Liver (tissue), 8 donors: ENCODE measurements at regions not wholly inside any gene's neighbourhood (a gene's known extent, or its start where the extent isn't known, plus 50 kb on each side); places are given as distances from the start of the nearest gene placed in this dataset.

Source experiments
- DNase-seq: peaks from one replicate; pipeline ENCODE4 v3.0.0-alpha.2; 2017; ENCODE audit warnings: low spot score
- H3K27ac ChIP-seq, 2 donors: one replicate each; pipeline ENCODE4 v1.7.0; 2013; ENCODE audit warnings: inconsistent platforms in 2 of 2, low read length in 2 of 2, control low read depth in 1 of 2, low read depth in 1 of 2, mild to moderate bottlenecking in 1 of 2
- H3K27me3 ChIP-seq, 4 donors: one replicate each; pipeline versions ENCODE4 v1.6.1 to v1.7.0; 2013; ENCODE audit warnings: low read length in 3 of 4, inconsistent platforms in 1 of 4, mild to moderate bottlenecking in 1 of 4, moderate library complexity in 1 of 4; ENCODE audit not compliant: control insufficient read depth in 4 of 4, insufficient read depth in 4 of 4
- H3K36me3 ChIP-seq, 4 donors: one replicate each; pipeline versions ENCODE4 v1.6.1 to v1.7.0; 2013; ENCODE audit warnings: low read length in 3 of 4, mild to moderate bottlenecking in 3 of 4, low read depth in 1 of 4, moderate library complexity in 1 of 4; ENCODE audit not compliant: control insufficient read depth in 4 of 4, insufficient read depth in 3 of 4
- H3K4me1 ChIP-seq, 4 donors: one replicate each; pipeline versions ENCODE4 v1.6.1 to v1.7.0; 2013; ENCODE audit warnings: low read length in 3 of 4, mild to moderate bottlenecking in 3 of 4, moderate library complexity in 1 of 4; ENCODE audit not compliant: control insufficient read depth in 4 of 4, insufficient read depth in 4 of 4
- H3K4me3 ChIP-seq, 3 donors: one replicate each; pipeline versions ENCODE4 v1.6.1 to v1.7.0; 2013; ENCODE audit warnings: low read length in 3 of 3, control low read depth in 1 of 3, low read depth in 1 of 3, mild to moderate bottlenecking in 1 of 3
- H3K9ac ChIP-seq, 2 donors: one replicate each; pipeline ENCODE4 v1.7.0; 2013; ENCODE audit warnings: low read length in 2 of 2, mild to moderate bottlenecking in 2 of 2, moderate library complexity in 2 of 2, control low read depth in 1 of 2, low read depth in 1 of 2
- H3K9me3 ChIP-seq, 4 donors: one replicate each; pipeline versions ENCODE4 v1.6.1 to v1.7.0; 2013; ENCODE audit warnings: low read length in 3 of 4; ENCODE audit not compliant: control insufficient read depth in 4 of 4
- EGR1 ChIP-seq, 2 donors: IDR thresholded peaks; 2 replicates each; pipeline ENCODE4 v1.6.1; 2016 to 2018; ENCODE audit warnings: antibody characterized with exemption in 2 of 2, low read depth in 2 of 2
- FOXA1 ChIP-seq: IDR thresholded peaks from 2 replicates; pipeline ENCODE4 v1.6.1; 2016; ENCODE audit warnings: antibody characterized with exemption
- FOXA2 ChIP-seq: IDR thresholded peaks from 2 replicates; pipeline ENCODE4 v1.6.1; 2016; ENCODE audit warnings: antibody characterized with exemption
- GABPA ChIP-seq, 2 donors: IDR thresholded peaks in 1 of 2; conservative IDR thresholded peaks in 1 of 2; 2 replicates each; pipeline ENCODE4 v1.6.1; 2016; ENCODE audit warnings: antibody characterized with exemption in 2 of 2, mild to moderate bottlenecking in 1 of 2, moderate library complexity in 1 of 2
- HNF4A ChIP-seq, 2 donors: conservative IDR thresholded peaks; 2 replicates each; pipeline ENCODE4 v1.6.1; 2016; ENCODE audit warnings: antibody characterized with exemption in 2 of 2, mild to moderate bottlenecking in 2 of 2
- HNF4G ChIP-seq: IDR thresholded peaks from 2 replicates; pipeline ENCODE4 v1.6.1; 2016; ENCODE audit warnings: antibody characterized with exemption
- JUND ChIP-seq, 2 donors: IDR thresholded peaks; 2 replicates each; pipeline ENCODE4 v1.6.1; 2016; ENCODE audit warnings: antibody characterized with exemption in 2 of 2
- NR2F2 ChIP-seq: IDR thresholded peaks from 2 replicates; pipeline ENCODE4 v1.6.1; 2016; ENCODE audit warnings: antibody characterized with exemption
- RAD21 ChIP-seq, 2 donors: IDR thresholded peaks; 2 replicates each; pipeline ENCODE4 v1.6.1; 2016; ENCODE audit warnings: antibody characterized with exemption in 2 of 2, mild to moderate bottlenecking in 2 of 2
- RXRA ChIP-seq, 2 donors: IDR thresholded peaks; 2 replicates each; pipeline ENCODE4 v1.6.1; 2017 to 2018; ENCODE audit warnings: antibody characterized with exemption in 2 of 2, mild to moderate bottlenecking in 1 of 2
- SP1 ChIP-seq: IDR thresholded peaks from 2 replicates; pipeline ENCODE4 v1.6.1; 2018; ENCODE audit warnings: antibody characterized with exemption, mild to moderate bottlenecking
- TAF1 ChIP-seq: conservative IDR thresholded peaks from 2 replicates; pipeline ENCODE4 v1.6.1; 2016; ENCODE audit warnings: antibody characterized with exemption, mild to moderate bottlenecking
- YY1 ChIP-seq: IDR thresholded peaks from 2 replicates; pipeline ENCODE4 v1.6.1; 2016; ENCODE audit warnings: antibody characterized with exemption, mild to moderate bottlenecking
- WGBS: extraction: QIAGEN DNeasy Blood & Tissue Kit; methylation state at CpG from one replicate; pipeline ENCODE4 v1.1.7; 2013; 5-methylcytosine and 5-hydroxymethylcytosine counted together
- TF ChIP-seq, protein P1 (sequence below): IDR thresholded peaks from 2 replicates; pipeline ENCODE4 v1.6.1; 2016; ENCODE audit warnings: antibody characterized with exemption, mild to moderate bottlenecking
- TF ChIP-seq, protein P2 (sequence below): fragments of 150-350 bp; IDR thresholded peaks from 2 replicates; pipeline ENCODE4 v1.5.1; 2017; ENCODE audit warnings: improper control_type of control experiment, low read depth, low read length; ENCODE audit not compliant: missing input control
- TF ChIP-seq, protein P3 (sequence below): IDR thresholded peaks from 2 replicates; pipeline ENCODE4 v1.6.1; 2016; ENCODE audit warnings: antibody characterized with exemption
- TF ChIP-seq, protein P4 (sequence below): IDR thresholded peaks from 2 replicates; pipeline ENCODE4 v1.6.1; 2016; ENCODE audit warnings: antibody characterized with exemption
- TF ChIP-seq, protein P5 (sequence below): IDR thresholded peaks from 2 replicates; pipeline ENCODE4 v1.6.1; 2016; ENCODE audit warnings: antibody characterized with exemption
- donor health status: healthy.
- donor health status: healthy.
- donor health status: healthy.
- donor health status: healthy.
- donor health status: healthy.

- TF ChIP-seq RAD21 (IDR thresholded peaks at IDR 0.05) = no peak
- TF ChIP-seq FOXA1 = no peak
Measured at GRCh38 chr22:48894804-48895250, 932.8 kb downstream of the BRD1 start (continued).

- peak; percentile 25 for DNase-seq
- Histone ChIP-seq H3K27me3 (no peaks in the 10 kb centered on the region), H3K4me3 (no peak overlapping the region), H3K9ac (no peak overlapping the region), H3K9me3 (peaks cover 0 to 5% (median 2%) of the 10 kb centered on the region in 4 donors), H3K27ac (no peak overlapping the region), H3K36me3 (no peaks in the 10 kb centered on the region), H3K4me1 (no peaks in the 10 kb centered on the region)
- no peak for TF ChIP-seq FOXA2
- TF ChIP-seq, protein P1, sequence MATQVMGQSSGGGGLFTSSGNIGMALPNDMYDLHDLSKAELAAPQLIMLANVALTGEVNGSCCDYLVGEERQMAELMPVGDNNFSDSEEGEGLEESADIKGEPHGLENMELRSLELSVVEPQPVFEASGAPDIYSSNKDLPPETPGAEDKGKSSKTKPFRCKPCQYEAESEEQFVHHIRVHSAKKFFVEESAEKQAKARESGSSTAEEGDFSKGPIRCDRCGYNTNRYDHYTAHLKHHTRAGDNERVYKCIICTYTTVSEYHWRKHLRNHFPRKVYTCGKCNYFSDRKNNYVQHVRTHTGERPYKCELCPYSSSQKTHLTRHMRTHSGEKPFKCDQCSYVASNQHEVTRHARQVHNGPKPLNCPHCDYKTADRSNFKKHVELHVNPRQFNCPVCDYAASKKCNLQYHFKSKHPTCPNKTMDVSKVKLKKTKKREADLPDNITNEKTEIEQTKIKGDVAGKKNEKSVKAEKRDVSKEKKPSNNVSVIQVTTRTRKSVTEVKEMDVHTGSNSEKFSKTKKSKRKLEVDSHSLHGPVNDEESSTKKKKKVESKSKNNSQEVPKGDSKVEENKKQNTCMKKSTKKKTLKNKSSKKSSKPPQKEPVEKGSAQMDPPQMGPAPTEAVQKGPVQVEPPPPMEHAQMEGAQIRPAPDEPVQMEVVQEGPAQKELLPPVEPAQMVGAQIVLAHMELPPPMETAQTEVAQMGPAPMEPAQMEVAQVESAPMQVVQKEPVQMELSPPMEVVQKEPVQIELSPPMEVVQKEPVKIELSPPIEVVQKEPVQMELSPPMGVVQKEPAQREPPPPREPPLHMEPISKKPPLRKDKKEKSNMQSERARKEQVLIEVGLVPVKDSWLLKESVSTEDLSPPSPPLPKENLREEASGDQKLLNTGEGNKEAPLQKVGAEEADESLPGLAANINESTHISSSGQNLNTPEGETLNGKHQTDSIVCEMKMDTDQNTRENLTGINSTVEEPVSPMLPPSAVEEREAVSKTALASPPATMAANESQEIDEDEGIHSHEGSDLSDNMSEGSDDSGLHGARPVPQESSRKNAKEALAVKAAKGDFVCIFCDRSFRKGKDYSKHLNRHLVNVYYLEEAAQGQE = no peak
- TF ChIP-seq, protein P2, sequence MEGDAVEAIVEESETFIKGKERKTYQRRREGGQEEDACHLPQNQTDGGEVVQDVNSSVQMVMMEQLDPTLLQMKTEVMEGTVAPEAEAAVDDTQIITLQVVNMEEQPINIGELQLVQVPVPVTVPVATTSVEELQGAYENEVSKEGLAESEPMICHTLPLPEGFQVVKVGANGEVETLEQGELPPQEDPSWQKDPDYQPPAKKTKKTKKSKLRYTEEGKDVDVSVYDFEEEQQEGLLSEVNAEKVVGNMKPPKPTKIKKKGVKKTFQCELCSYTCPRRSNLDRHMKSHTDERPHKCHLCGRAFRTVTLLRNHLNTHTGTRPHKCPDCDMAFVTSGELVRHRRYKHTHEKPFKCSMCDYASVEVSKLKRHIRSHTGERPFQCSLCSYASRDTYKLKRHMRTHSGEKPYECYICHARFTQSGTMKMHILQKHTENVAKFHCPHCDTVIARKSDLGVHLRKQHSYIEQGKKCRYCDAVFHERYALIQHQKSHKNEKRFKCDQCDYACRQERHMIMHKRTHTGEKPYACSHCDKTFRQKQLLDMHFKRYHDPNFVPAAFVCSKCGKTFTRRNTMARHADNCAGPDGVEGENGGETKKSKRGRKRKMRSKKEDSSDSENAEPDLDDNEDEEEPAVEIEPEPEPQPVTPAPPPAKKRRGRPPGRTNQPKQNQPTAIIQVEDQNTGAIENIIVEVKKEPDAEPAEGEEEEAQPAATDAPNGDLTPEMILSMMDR = no peak
- no peak for TF ChIP-seq TAF1
- TF ChIP-seq JUND (IDR thresholded peaks at IDR 0.05) = no peak
- TF ChIP-seq, protein P3, sequence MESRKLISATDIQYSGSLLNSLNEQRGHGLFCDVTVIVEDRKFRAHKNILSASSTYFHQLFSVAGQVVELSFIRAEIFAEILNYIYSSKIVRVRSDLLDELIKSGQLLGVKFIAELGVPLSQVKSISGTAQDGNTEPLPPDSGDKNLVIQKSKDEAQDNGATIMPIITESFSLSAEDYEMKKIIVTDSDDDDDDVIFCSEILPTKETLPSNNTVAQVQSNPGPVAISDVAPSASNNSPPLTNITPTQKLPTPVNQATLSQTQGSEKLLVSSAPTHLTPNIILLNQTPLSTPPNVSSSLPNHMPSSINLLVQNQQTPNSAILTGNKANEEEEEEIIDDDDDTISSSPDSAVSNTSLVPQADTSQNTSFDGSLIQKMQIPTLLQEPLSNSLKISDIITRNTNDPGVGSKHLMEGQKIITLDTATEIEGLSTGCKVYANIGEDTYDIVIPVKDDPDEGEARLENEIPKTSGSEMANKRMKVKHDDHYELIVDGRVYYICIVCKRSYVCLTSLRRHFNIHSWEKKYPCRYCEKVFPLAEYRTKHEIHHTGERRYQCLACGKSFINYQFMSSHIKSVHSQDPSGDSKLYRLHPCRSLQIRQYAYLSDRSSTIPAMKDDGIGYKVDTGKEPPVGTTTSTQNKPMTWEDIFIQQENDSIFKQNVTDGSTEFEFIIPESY = no peak
- TF ChIP-seq YY1 = no peak
- no peak for TF ChIP-seq HNF4G
- no peak for TF ChIP-seq NR2F2
- TF ChIP-seq EGR1 (IDR thresholded peaks at IDR 0.05; ENCODE audit: low read depth in 2 of 2) = no peak
- TF ChIP-seq, protein P4, sequence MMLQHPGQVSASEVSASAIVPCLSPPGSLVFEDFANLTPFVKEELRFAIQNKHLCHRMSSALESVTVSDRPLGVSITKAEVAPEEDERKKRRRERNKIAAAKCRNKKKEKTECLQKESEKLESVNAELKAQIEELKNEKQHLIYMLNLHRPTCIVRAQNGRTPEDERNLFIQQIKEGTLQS = no peak
- no peak for TF ChIP-seq RXRA (IDR thresholded peaks at IDR 0.05)
- TF ChIP-seq, protein P5, sequence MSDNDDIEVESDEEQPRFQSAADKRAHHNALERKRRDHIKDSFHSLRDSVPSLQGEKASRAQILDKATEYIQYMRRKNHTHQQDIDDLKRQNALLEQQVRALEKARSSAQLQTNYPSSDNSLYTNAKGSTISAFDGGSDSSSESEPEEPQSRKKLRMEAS = no peak
- no peak for TF ChIP-seq SP1
- TF ChIP-seq FOXA1 = no peak
- TF ChIP-seq GABPA (IDR thresholded peaks at IDR 0.05 in 1 of 2, conservative IDR thresholded peaks at IDR 0.05 in 1 of 2) = no peak
- no peak for TF ChIP-seq HNF4A (conservative IDR thresholded peaks at IDR 0.05)
- 70% methylated on average over 23 of the region's 23 CpGs for WGBS
Measured at GRCh38 chr22:48894064-48894671, 933.5 kb downstream of the BRD1 start.
